Endothelial cell of umbilical vein (primary cell): ENCODE measurements at regions not wholly inside any gene's neighbourhood (a gene's known extent, or its start where the extent isn't known, plus 50 kb on each side); places are given as distances from the start of the nearest gene placed in this dataset.

Experiments used
- BruUV-seq: library from RNA; stranded (reverse); fragments of 400-500 nt; replicated peaks from 2 replicates; lab custom pipeline; 2021; lab: Mats Ljungman, UMichigan
- CTCF ChIA-PET: fragments of 300-600, 350-600 bp; sonication (Branson Sonifier 250); formaldehyde crosslinking; loops from one replicate; lab custom pipeline; 2021; ENCODE audit warnings: antibody characterized with exemption, inconsistent platforms; lab: Charles Lee
- POLR2A ChIA-PET: fragments of 300-600, 350-600 bp; sonication (Branson Sonifier 250); formaldehyde crosslinking; loops from one replicate; lab custom pipeline; 2021; ENCODE audit warnings: antibody characterized with exemption, inconsistent platforms; lab: Charles Lee
- DNase-seq: peaks from one replicate; pipeline ENCODE4 v3.0.0-alpha.2; 2011; ENCODE audit warnings: low read depth, low spot score
- FAIRE-seq: peaks from 2 replicates; lab custom pipeline; 2011; peaks lifted over from hg19 to GRCh38; lab: Jason Lieb, UNC
- H2AFZ ChIP-seq: 2 replicates; pipeline ENCODE4 v1.6.0; 2012; ENCODE audit warnings: low read depth, low read length, control low read depth, inconsistent platforms
- H3K27ac ChIP-seq: 2 replicates; pipeline ENCODE4 v1.5.1; 2011; ENCODE audit warnings: low read depth, mild to moderate bottlenecking, control low read depth, low read length, moderate library complexity; ENCODE audit not compliant: insufficient read depth
- H3K27me3 ChIP-seq, 2 experiments: 2 replicates each; pipeline versions ENCODE4 v1.6.0 to v1.6.1; 2011; ENCODE audit warnings: low read length in 2 of 2, mixed read lengths in 1 of 2; ENCODE audit not compliant: control insufficient read depth in 2 of 2, insufficient read depth in 2 of 2
- H3K36me3 ChIP-seq, 2 experiments: 2 replicates in 1 of 2; 3 replicates in 1 of 2; pipeline ENCODE4 v1.5.1; 2011; ENCODE audit warnings: low read length in 2 of 2, mild to moderate bottlenecking in 1 of 2, moderate library complexity in 1 of 2; ENCODE audit not compliant: control insufficient read depth in 2 of 2, insufficient read depth in 2 of 2; ENCODE audit errors: extremely low read depth in 1 of 2
- H3K4me1 ChIP-seq: 3 replicates; pipeline ENCODE4 v1.5.1; 2011; ENCODE audit warnings: mild to moderate bottlenecking, low read length; ENCODE audit not compliant: control insufficient read depth, insufficient read depth; ENCODE audit errors: extremely low read depth
- H3K4me2 ChIP-seq: 2 replicates; pipeline ENCODE4 v1.6.1; 2011; ENCODE audit warnings: low read length, control low read depth, mixed read lengths; ENCODE audit not compliant: insufficient read depth
- H3K4me3 ChIP-seq, 3 experiments: fragments of 200-600 bp in 1 of 3; sonication (generic), shearing (Covaris generic) in 1 of 3; replicated peaks in 1 of 3; 2 replicates each; pipeline ENCODE4 v1.5.1; 2011 to 2016; ENCODE audit warnings: control low read depth in 3 of 3, low read length in 3 of 3, mild to moderate bottlenecking in 2 of 3, inconsistent platforms in 1 of 3, low read depth in 1 of 3, moderate library complexity in 1 of 3; ENCODE audit not compliant: insufficient read depth in 1 of 3
- H3K79me2 ChIP-seq: 2 replicates; pipeline ENCODE4 v1.6.0; 2012; ENCODE audit warnings: low read length, inconsistent platforms; ENCODE audit not compliant: control insufficient read depth, insufficient read depth
- H3K9ac ChIP-seq: replicated peaks from 2 replicates; pipeline ENCODE3; 2011; ENCODE audit warnings: low read length, control low read depth; ENCODE audit not compliant: insufficient read depth; ENCODE audit errors: extremely low read depth
- H3K9me1 ChIP-seq: replicated peaks from 3 replicates; pipeline ENCODE4 v1.6.0; 2011; ENCODE audit warnings: mild to moderate bottlenecking, low read length; ENCODE audit not compliant: control insufficient read depth, insufficient read depth; ENCODE audit errors: extremely low read depth
- H3K9me3 ChIP-seq: replicated peaks from 2 replicates; pipeline ENCODE4 v1.5.1; 2012; ENCODE audit warnings: low read length, inconsistent platforms; ENCODE audit not compliant: control insufficient read depth, insufficient read depth
- H4K20me1 ChIP-seq: replicated peaks from 2 replicates; pipeline ENCODE3; 2011; ENCODE audit warnings: mild to moderate bottlenecking, low read length; ENCODE audit not compliant: control insufficient read depth, insufficient read depth; ENCODE audit errors: extremely low read depth
- EZH2 ChIP-seq: IDR thresholded peaks from 2 replicates; pipeline ENCODE4 v1.6.1; 2012; ENCODE audit warnings: borderline replicate concordance, low read depth, mild to moderate bottlenecking, moderate library complexity, low read length, inconsistent platforms; ENCODE audit not compliant: severe bottlenecking
- FOS ChIP-seq: IDR thresholded peaks from 2 replicates; pipeline ENCODE4 v1.6.1; 2011; ENCODE audit warnings: mild to moderate bottlenecking, low read length, moderate library complexity, borderline replicate concordance; ENCODE audit not compliant: insufficient read depth
- GATA2 ChIP-seq: IDR thresholded peaks from 2 replicates; pipeline ENCODE4 v1.7.0; 2011; ENCODE audit warnings: low read depth, mild to moderate bottlenecking, moderate library complexity, mixed read lengths, low read length; ENCODE audit not compliant: insufficient read length, insufficient read depth
- JUN ChIP-seq: IDR thresholded peaks from 2 replicates; pipeline ENCODE4 v1.6.1; 2011; ENCODE audit warnings: borderline replicate concordance, low read depth; ENCODE audit not compliant: insufficient read length, insufficient read depth
- MYC ChIP-seq: IDR thresholded peaks from one replicate; pipeline ENCODE4 v1.6.1; 2011; ENCODE audit warnings: mild to moderate bottlenecking, low read depth, low read length
- POLR2A ChIP-seq: IDR thresholded peaks from 2 replicates; pipeline ENCODE4 v1.6.1; 2012; ENCODE audit warnings: low read depth, mild to moderate bottlenecking, control low read depth, low read length
- POLR2AphosphoS5 ChIP-seq: IDR thresholded peaks from 2 replicates; pipeline ENCODE4 v1.6.1; 2012; ENCODE audit warnings: low read depth, mild to moderate bottlenecking, control low read depth, low read length, moderate library complexity; ENCODE audit not compliant: insufficient read depth
- dilution Hi-C: fragments of 300-500 bp; cut with MboI; formaldehyde crosslinking; loops from one replicate; pipeline ENCODE4 v1.15.0; 2019; ENCODE audit warnings: low sequenced_read_pairs; ENCODE audit not compliant: extremely low pct_ligation_motif_present
- intact Hi-C: fragments of 100-400 bp; cut with micrococcal nuclease; formaldehyde crosslinking; loops from one replicate; pipeline ENCODE4 v1.10.0; 2022
- TF ChIP-seq, protein P1 (sequence below): IDR thresholded peaks from 2 replicates; pipeline ENCODE4 v1.6.1; 2011; ENCODE audit not compliant: insufficient read depth, insufficient read length
- TF ChIP-seq, protein P2 (sequence below), 2 donors: IDR thresholded peaks; 1 replicate in 1 of 2; 2 replicates in 1 of 2; pipeline ENCODE4 v1.5.1; 2011; ENCODE audit warnings: low read length in 2 of 2, mild to moderate bottlenecking in 2 of 2, moderate library complexity in 2 of 2, control low read depth in 1 of 2, inconsistent platforms in 1 of 2, low read depth in 1 of 2; ENCODE audit not compliant: insufficient read depth in 1 of 2; ENCODE audit errors: extremely low read depth in 1 of 2

DNA sequence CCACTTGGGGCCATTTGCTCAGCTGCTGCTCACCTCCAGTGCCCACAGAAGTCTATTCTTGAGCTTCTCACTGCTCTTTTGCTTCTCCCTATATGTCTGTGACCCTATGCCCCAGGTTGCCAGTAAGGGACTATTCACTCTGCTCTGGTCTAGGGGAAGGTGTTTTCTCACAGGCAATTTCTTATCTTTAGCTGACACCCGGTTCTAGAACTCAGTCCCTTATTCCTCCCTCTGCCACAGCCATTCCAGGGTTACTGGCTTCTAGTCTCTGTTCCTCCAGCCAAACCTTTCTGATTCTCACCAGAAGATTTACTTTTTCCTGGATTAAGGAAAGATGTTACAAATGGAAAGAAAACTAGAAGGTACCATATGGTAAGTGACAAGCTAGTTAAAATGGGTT is 574.0 kb downstream of the NTRK3 start:
- DNase-seq (no peak), FAIRE-seq (no peak)
- Histone ChIP-seq H3K27me3 (no peaks in the 10 kb centered on the region), H3K9ac (no peak overlapping the region), H3K9me3 (peaks cover 4% of the 10 kb centered on the region), H3K4me3 (no peak overlapping the region), H3K79me2 (no peaks in the 10 kb centered on the region), H3K27ac (no peak overlapping the region), H3K4me2 (no peak overlapping the region), H3K36me3 (no peaks in the 10 kb centered on the region), H2AFZ (no peak overlapping the region), H4K20me1 (no peaks in the 10 kb centered on the region), H3K9me1 (no peaks in the 10 kb centered on the region), H3K4me1 (no peaks in the 10 kb centered on the region)
- TF ChIP-seq FOS = no peak
- no peak for TF ChIP-seq JUN
- no peak for TF ChIP-seq POLR2AphosphoS5
- TF ChIP-seq, protein P1, sequence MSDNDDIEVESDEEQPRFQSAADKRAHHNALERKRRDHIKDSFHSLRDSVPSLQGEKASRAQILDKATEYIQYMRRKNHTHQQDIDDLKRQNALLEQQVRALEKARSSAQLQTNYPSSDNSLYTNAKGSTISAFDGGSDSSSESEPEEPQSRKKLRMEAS = no peak
- TF ChIP-seq, protein P2, sequence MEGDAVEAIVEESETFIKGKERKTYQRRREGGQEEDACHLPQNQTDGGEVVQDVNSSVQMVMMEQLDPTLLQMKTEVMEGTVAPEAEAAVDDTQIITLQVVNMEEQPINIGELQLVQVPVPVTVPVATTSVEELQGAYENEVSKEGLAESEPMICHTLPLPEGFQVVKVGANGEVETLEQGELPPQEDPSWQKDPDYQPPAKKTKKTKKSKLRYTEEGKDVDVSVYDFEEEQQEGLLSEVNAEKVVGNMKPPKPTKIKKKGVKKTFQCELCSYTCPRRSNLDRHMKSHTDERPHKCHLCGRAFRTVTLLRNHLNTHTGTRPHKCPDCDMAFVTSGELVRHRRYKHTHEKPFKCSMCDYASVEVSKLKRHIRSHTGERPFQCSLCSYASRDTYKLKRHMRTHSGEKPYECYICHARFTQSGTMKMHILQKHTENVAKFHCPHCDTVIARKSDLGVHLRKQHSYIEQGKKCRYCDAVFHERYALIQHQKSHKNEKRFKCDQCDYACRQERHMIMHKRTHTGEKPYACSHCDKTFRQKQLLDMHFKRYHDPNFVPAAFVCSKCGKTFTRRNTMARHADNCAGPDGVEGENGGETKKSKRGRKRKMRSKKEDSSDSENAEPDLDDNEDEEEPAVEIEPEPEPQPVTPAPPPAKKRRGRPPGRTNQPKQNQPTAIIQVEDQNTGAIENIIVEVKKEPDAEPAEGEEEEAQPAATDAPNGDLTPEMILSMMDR (IDR thresholded peaks at IDR 0.05; ENCODE audit: extremely low read depth in 1 of 2, insufficient read depth in 1 of 2, low read depth in 1 of 2, low read length in 2 of 2) = no peak
- TF ChIP-seq POLR2A = no peak
- TF ChIP-seq MYC = no peak
- TF ChIP-seq EZH2 = no peak
- TF ChIP-seq GATA2 = no peak
- ChIA-PET CTCF (no interaction called here), POLR2A (interaction anchor here (0.6 kb wide), 1 partner anchor 1512 kb away, joined by 3 read pairs; no protein-coding TSS in a partner anchor)
- BruUV-seq = no TSS peak
- intact Hi-C loops = no loop called here
- dilution Hi-C loops = no loop called here
